ENCODE measurements at regions not wholly inside any gene's neighbourhood (a gene's known extent, or its start where the extent isn't known, plus 50 kb on each side); places are given as distances from the start of the nearest gene placed in this dataset.
"Not testable (repeated sequence)": the region's sequence is repeated elsewhere in the genome, so short reads cannot be mapped to it uniquely, and the experiment has no call there.

DNA sequence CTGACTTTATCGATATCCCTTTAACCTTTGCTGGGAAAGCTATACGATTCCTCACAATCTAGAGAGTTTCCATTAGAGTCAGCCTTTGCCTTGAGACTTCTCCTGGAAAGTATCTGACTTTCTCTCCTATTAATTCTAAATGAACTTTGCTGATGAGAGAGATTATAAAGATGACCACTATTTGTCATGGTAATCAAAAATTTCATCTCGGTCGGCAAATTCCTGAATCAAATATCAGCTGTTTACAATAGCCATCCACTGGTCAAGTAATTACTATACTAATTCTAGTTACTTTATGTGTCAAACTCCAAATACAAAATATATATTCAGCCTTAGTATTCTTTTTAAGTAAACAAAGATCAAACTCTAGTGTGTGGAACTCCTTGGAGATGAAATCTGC lies 164.4 kb upstream of the ITGA1 start:
- DNase-seq = no peak

DNA sequence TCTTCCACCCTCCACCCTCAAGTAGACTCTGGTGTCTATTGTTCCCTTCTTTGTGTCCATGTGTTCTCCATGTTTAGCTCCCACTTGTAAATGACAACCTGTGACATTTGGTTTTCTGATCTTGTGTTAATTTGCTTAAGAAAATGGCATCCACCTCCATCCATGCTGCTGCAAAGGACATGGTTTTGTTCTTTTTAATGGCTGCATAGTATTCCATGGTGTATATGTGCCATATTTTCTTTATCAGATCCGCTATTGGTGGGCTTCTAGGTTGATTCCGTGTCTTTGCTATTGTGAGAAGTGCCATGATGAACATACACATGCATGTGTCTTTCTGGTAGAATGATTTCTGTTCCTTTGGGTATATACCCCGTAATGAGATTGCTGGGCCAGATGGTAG lies 163.4 kb upstream of the ITGA1 start:
- no peak for DNase-seq

DNA sequence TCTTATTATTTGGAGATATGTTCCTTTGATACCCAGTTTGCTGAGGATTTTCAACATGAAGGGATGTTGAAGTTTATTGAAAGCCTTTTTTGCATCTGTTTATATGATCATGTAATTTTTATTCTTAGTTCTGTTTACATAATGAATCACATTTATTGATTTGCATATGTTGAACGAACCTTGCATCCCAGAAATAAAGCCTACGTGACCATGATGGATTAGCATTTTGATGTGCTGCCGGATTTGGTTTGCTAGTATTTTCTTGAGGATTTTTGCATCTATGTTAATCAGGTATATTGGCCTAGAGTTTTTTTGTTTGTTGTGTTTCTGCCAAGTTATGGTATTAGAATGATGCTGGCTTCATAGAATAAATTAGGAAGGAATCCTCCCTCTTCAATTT lies 161.4 kb upstream of the ITGA1 start:
- no peak for DNase-seq

DNA sequence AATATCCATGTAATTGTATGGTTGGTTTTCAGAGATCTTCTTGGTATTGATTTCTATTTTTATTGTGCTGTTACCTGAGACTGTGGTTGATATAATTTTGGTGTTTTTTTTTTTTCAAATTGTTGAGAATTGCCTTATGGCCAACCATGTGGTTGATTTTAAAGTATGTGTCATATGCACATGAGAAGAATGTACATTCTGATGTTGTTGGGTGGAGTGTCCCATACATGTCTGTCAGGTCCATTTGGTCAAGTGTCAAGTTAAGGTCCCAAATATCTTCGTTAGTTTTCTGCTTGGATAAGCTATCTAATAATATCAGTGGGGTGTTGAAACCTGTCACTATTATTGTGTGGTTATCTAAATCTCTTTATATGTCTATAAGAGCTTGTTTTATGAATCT lies 160.0 kb upstream of the ITGA1 start:
- no peak for DNase-seq

DNA sequence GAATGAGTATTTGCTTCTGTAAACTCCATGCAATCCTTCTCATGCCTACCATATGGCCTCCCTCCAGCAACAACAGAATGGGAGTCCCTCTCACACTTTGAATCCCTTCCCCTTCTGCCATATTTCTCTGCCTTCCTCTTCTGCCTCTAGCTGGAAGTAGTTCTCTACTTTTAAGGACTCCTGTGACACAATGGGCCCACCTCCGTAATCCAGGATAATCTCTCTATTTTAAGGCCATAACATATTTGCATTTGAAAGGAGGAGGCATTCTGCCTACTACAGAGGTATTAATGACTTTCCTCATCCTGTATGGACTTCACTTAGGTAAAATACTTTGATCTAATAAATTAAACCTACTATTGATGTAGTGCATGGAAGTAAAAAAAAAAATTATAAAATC lies 155.4 kb upstream of the ITGA1 start:
- DNase-seq = no peak

DNA sequence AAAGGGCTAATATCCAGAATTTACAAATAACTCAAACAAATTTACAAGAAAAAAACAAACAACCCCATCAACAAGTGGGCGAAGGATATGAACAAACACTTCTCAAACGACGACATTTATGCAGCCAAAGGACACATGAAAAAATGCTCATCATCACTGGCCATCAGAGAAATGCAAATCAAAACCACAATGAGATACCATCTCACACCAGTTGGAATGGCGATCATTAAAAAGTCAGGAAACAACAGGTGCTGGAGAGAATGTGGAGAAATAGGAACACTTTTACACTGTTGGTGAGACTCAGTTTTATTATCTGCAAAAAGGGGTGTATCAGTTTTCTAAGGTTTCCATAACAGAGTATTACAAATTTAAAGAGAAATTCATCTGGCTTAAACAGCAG lies 153.5 kb upstream of the ITGA1 start:
- DNase-seq = not testable (repeated sequence)

DNA sequence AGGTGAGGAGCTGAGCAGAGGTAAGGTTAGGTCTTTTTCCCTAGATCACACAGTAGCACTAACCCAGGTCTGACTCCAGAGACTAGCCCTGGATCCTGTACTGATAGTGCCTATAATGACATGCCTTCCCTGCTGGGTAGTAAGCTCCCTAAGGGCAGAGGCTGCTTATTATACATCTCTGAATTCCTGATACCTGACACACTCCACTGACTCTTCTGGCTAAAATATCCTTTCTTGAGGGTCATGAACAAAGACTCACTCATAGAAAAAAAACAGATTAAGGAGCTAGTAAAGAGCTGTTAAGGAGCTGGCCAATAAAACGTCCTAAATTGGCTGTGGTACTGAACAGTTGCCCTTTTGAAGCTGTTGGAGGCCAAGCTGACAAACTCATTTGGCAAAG lies 149.0 kb upstream of the ITGA1 start:
- DNase-seq = no peak

DNA sequence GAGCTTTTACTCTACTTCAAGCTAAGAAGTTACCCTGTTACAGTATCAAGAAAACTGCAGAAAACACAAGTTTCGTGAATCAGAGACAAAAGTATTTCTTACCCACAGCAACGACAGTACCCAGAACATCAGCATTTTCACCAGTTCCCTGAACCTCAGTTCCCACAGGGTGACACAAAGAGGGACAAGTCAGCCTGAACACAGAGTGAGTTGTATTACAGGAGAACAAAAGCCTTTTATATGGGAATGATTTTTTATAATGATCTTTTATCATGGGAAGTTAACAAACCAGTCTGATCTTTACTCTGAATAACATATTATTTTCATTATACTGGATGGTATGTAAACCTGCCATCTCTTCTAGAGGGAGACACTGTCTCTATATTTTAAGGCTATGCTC lies 139.0 kb upstream of the ITGA1 start:
- no peak for DNase-seq

DNA sequence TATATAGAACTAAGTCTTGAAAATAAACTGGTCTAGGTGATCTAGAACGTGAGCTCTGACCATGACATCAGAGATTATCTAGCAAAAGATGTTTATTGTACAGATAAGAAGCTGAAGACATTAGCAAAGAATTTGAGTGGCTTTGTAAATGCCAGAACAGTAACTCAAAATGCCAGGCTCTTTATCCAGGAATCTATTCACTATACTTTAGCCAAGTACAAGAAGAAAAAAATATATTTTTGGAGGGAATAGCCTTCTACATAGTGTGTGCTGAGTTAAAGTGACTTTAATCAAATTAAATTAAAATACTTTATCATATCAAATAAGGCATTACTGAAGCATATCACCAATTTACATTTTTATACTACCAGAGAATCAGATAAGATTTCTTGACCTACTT lies 132.6 kb upstream of the ITGA1 start:
- DNase-seq = no peak

DNA sequence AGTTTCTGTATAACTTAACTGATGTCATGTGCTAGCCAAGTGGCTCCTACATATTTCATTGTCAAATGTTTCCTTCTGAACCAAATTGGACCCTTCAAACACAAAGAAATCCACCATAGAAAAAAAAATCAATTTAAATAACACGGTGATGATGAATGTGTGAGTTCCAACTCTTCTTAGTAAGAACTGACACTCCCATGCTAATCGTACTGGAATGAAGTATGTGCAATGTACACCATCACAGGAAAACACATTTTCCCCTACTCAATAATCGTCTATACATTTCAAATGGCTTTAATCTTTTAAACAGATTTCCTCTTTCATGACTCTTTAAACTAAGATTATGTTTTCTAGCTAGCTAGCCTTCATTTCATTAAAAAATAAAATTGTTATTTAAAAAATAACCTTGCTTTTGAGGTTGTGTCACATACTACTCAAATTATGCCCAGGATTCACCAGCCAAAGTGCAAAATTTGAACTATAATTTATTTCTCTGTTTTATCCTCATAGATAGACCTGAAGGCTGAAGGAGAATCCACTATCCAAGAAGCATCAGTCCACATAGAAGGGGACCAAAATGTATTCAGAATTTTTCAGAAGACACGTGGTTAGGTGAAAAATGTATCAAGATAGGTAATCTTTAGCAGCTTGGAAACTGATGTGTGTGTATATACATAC lies 131.0 kb upstream of the ITGA1 start:
- no peak for DNase-seq

DNA sequence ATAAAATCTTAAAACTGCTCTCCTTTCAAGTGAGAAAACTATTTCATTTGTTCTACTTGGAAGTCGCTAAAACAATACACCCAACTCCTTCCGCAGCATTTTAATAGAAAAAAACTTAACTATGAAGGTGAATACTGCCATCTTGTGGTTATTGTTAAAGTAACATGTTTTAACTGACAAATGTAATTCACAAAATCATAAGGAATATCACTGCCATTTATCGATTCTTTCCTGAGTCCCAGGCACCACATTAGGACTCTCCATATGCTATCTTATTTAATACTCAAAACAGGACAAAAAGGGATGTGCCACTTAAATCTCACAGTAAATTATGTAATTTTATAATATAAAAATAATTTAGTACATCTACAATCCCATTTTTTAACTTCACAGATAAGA lies 130.5 kb upstream of the ITGA1 start:
- peak; percentile 19 for DNase-seq

DNA sequence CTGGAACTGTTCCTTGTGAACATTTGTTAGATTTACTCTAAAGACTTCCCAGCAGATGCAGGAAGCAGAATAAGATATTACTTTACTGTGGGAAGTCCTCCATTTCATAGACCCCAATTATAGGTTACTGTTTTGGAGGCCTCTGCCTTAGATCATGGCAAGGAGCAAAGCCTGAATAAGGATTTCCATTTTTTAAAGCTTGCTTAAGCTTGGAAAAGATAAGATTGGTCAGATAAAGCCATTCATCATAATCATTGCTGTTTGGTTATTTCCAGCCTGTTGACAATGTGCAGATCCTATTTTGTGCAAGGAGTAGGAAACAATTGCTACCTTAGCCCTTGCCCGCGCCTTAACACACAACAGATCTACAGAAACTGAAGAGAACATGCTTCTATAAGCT lies 129.5 kb upstream of the ITGA1 start:
- DNase-seq = no peak

DNA sequence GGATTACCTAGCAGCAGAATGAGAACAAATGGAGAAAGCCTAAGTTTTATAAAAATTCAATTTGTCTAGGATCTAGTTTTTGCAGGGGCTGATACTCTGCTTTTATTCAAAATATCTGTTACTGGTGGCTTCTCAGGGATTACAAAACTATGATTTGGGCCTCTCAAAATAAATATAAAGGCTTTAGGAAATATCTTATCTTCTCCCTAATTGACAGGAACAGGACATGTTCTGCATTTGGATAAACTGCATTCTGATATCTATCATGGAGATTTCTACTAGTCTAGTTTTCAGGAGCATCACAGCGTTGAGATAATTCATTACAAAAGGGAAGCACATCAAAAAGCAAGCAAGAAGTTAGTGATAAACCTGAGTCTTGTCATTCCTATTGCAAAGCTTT lies 127.1 kb upstream of the ITGA1 start:
- no peak for DNase-seq

DNA sequence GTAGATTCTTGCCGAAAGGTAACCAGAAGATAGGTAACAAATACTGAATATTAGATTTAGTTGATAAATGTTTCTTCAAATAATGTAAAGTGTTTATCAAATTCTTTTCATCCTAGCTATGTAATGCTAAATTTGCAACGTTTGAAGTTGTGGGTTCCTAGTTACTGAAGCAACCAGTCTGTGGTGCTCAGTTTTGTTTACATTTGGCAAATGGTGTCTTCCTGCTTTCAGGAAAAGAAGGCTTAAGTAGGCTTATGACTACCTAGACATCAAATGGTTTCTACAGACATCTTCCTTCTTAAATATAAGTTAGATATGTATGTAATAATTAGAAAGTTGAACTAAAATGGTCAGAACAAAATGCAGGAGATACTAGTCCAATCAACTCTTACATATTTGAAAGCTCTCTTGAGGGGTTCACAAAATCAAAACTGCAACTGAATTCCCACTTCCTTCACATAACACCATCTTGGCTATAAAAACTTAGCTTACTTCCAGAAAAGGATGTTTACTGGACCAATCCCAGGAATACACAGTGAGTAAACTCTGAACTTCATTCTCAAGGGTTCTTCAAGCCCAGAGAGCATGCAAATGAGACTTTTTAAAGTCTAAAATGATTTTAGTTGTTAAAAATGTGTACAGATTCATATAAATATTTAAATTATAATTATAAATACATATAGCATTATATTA lies 125.7 kb upstream of the ITGA1 start:
- no peak for DNase-seq

DNA sequence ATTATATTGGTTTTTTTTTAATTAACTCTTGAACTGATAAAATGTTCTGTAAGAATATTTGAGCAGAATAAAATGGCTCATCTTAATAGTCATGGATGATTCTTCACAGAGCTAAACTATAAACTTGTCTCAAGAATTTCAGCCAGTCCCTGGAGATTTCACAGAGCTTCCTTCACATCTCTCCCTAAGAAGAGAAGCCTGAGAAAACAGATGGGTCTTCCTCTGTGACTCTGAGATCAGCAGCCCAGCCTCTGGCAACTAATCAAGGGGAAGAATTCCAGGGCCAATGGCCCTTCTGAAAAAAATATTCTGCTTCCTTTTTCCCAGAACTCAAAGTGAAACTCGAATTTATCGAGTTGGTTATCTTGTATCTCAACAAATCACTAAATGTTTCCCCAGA lies 122.2 kb upstream of the ITGA1 start:
- DNase-seq = no peak

DNA sequence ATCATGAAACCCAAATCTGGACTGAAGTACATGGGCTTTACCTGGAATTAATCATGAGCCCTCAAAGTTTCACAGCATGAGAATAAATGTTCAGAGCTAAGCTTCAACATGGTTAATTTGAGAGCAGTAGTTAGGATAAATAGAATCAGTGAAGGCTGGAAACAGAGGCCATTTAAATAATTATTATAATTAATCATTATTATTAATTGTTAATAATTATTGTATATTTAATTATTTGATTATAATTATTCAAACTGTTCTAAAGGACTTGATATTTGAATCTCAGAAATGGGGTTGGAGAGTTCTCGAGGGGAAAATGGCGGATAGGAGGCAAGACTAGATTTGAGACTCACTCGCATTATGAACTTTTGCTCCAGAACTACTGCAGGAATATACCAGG lies 119.6 kb upstream of the ITGA1 start:
- DNase-seq = no peak

DNA sequence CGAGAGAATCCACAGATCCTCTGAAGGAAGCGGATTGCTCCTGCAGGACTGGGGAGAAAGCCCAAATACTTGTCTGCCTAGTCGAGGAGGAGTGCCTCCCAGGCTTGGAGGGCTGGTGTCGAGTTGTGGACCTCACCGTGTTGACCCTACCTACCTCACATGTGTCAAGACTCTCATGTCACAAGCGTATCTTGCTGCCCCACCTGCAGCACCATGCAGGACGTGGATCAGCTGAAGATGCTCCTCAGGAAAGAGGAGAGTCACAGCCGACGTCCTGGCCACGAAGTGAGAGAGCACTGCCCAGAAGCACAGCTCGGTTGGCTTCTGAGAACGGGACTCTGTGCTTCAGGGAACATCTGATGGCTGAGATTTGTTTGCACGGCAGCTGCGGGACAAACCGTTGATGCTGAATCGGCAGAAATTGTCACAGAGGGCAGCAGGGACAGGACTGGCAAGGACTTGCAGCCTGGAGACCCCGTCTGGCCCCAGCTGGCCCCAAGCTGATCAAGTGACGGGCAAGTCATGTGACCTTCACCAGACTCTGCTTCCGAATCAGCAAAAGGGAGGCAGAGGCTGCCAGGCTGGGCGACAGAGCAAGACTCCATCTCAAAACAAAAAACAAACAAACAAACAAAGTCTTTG lies 119.1 kb upstream of the ITGA1 start:
- DNase-seq = no peak

DNA sequence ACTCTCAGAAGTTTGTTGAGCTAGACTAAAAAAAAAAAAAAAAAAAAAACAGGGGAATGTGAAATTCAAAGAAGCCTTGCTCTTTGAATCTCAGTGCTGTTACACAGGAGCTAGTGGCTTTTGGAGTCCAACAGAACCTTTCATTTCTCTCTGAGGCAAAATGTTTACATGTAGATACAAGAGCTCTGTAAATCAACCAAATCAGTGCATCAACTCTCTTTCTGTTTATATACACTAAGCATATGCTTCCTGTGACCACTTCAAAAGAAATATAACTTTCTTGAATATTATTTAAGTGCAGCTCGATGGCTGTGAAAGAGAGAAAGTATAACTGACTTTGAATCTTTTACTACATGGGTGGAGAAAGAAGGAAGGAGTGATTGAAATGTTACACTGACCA lies 115.3 kb upstream of the ITGA1 start:
- no peak for DNase-seq

DNA sequence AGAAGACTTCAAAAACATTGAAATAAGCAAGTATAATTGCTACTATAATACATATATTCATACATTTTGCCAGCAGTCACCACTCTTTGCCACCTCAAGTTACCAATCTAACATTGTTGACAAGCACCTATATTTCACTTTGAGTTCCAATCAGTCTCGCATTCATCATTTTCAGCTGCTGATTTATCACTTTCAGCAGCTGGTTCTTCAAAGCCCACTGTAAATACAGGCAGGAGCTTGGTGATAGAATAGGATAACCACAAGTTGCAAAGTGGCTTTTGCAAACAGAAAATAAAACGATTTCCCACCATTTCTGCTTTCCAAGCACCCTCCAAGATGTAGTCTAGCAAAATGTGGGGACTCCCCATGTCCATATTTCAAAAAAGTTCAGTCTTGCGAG lies 114.2 kb upstream of the ITGA1 start:
- no peak for DNase-seq

DNA sequence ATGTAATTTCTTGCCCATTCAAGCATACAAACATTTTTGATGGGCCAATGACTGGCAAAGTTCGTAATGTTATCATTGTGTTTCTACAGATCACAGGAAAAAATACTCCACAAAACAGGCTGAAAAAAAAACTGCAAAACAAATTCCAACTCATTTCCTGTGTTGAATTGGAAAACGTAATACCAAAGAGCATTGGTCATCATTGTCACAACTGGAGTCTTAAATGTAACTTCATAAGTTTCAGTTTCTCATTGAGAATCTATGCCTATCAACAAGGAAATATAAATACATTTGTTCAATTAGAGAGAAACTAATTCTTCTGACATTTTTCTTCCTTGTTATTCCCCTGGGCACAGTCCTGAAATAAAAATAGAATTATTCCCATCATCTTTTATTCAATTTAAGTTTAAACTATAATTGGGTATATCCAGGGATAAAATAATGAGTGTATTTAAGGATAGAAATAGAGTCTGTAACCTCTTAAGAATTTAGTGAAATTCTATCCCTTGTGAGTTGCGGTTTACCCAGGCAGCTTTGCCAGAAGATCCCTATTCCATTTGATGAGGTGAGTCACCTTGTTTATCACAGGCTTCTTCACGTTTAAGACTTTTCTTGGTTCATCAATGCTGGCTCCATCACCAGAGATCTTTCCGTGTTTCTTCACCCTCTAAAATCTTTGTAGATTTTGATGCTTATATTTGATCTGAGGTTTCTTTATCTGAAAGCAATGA lies 112.7 kb upstream of the ITGA1 start:
- DNase-seq = no peak

DNA sequence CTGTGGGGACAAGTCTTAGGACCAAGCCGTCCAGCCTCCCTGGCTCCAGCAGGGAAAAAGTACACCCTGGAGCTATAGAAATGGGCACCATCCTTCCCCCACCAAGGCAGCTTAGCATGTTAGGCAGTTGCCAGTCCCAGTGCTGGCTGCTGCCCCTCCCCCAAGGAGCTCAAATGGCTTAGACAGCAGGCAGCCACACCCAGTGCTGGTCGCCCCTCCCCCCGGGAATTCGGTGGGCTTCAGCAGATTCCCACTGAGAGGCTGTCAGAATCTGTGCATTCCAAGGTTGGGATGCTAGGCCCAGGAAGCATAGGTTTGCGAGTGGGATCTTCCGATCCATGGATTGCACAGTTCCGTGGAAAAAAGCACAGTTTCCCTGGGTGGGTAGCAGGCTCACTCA lies 105.2 kb upstream of the ITGA1 start:
- DNase-seq = no peak

DNA sequence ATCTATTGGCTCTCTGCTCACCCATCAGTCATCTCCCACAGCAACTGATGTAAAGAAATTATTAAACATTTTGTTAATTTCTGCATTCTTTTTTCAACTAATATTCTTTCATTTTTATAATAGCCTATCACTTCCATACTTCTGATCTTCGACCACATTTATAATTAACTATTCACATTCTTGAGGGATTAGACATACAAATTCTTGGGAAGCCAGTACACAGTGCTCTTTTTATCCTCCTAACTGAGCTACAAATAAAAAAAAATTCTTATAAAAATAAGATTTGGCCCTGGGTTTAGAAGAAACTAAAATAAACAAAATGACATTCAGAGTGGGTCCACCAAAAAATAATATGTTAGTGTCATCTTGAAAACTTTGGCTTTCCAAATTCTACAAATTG lies 103.7 kb upstream of the ITGA1 start:
- no peak for DNase-seq

DNA sequence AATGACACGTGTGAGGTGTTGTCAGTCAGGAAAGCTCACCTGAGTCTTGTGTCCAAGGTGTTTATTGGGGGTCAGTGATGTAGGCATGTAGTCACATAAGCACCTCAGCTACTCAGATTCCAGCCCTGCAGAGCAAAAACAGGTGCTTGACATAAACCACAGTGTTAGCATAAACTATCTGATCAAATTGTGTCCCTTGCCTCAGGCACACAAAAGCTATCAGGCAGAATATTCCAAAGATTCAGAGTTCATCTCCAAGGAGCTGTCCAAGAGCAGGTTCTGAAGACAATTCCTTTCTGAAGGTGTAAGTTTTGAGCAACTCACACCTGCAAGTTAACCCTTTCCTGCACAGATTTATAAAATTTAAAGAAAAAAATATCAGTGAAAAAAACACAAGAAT lies 102.2 kb upstream of the ITGA1 start:
- no peak for DNase-seq

DNA sequence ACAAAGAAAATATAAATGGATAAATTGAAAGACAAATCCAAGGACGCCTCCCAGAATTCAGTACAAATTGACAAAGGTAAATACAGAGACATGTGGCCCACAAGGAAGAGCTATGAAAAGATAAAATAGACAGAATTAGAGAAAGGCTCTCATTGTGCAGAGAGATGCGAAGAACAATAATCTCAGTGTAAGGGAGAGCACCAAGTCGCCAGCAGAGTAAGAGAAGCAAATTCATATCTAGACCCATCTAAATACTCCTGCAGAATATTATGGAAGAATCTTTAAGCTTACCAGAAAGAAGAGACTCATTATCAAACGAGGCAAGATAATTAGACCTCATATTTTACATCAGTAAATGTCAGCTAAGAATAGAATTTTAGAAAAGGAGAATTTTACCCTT lies 101.7 kb upstream of the ITGA1 start:
- DNase-seq = no peak
